Subcutaneous abdominal adipose tissue (tissue), 5 donors: ENCODE measurements at regions not wholly inside any gene's neighbourhood (a gene's known extent, or its start where the extent isn't known, plus 50 kb on each side); places are given as distances from the start of the nearest gene placed in this dataset.

ENCODE experiments used
- H3K27ac ChIP-seq: one replicate; pipeline ENCODE4 v1.7.0; 2013; ENCODE audit warnings: low read depth, mild to moderate bottlenecking, inconsistent platforms, low read length, moderate library complexity
- H3K27me3 ChIP-seq, 5 donors: one replicate each; pipeline ENCODE4 v1.7.0; 2013; ENCODE audit warnings: low read length in 5 of 5, inconsistent platforms in 1 of 5; ENCODE audit not compliant: control insufficient read depth in 5 of 5, insufficient read depth in 4 of 5
- H3K36me3 ChIP-seq, 5 donors: one replicate each; pipeline ENCODE4 v1.7.0; 2013; ENCODE audit warnings: low read length in 5 of 5; ENCODE audit not compliant: control insufficient read depth in 5 of 5, insufficient read depth in 5 of 5
- H3K4me1 ChIP-seq, 5 donors: one replicate each; pipeline ENCODE4 v1.7.0; 2013; ENCODE audit warnings: low read length in 5 of 5, mild to moderate bottlenecking in 3 of 5, moderate library complexity in 1 of 5; ENCODE audit not compliant: control insufficient read depth in 5 of 5, insufficient read depth in 5 of 5
- H3K4me3 ChIP-seq, 5 donors: one replicate each; pipeline ENCODE4 v1.7.0; 2013; ENCODE audit warnings: low read length in 5 of 5, low read depth in 1 of 5
- H3K9ac ChIP-seq, 5 donors: one replicate each; pipeline ENCODE4 v1.7.0; 2013; ENCODE audit warnings: low read length in 5 of 5, mild to moderate bottlenecking in 4 of 5, moderate library complexity in 3 of 5
- H3K9me3 ChIP-seq, 5 donors: one replicate each; pipeline ENCODE4 v1.7.0; 2013; ENCODE audit warnings: low read length in 5 of 5; ENCODE audit not compliant: control insufficient read depth in 5 of 5
- donor health status: healthy.
- donor health status: healthy.
- donor health status: healthy.
- donor health status: healthy.
- donor health status: healthy.

DNA sequence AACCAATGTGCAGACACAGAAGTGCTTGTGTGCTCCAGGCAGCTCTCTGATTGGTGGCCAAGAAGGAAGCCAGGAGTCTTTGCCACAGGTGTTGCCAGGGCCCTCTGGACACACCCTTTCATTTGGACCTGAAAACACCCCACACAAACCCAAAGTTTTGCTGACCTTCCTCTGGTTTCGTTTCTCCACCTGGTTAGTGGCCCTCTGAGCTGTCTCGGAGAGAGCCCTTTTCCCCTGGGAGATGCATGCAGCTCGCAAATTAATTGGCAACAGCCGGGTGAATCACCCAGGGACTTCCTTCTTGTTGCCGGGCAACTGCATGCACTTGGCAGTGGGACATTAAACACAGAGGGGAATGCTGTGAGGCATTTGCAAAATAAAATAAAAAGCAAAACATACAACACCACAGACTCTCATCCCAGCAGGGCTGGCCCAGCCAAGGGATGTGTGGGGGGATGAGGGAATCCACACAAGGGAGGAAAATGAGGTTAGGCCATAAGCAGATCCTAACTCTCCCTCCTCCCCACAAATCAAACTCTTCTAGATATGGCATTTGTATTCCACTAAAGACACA lies 286.6 kb downstream of the SOX9 start:
- peaks cover 0 to 8% (median 0%) of the 10 kb centered on the region in 5 donors for H3K27me3 ChIP-seq
- H3K36me3 ChIP-seq: no peaks in the 10 kb centered on the region
- no peak overlapping the region for H3K9ac ChIP-seq
- peaks cover 0 to 10% (median 3%) of the 10 kb centered on the region in 5 donors for H3K4me1 ChIP-seq
- H3K9me3 ChIP-seq: no peaks in the 10 kb centered on the region
- no peak overlapping the region for H3K27ac ChIP-seq
- no peak overlapping the region for H3K4me3 ChIP-seq

DNA sequence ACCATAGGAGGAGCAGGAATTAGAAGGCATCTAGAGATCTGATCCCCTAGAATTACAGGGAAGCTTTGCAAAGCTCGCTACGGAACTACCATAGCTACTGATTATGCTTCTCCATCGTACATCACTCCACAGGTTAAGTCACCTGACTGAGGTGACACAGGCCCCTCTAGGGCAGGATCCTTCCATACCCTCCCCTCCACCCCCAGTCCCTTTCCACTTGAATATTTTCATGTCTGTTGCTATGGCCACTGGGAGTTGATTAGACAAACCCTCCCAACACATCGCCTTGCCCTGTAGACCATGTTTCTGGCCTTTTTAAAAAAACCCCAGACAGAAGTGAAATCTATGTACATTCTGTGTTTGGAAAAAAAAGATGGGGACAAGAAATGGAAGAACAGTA lies 287.1 kb downstream of the SOX9 start:
- Histone ChIP-seq H3K9me3 (no peaks in the 10 kb centered on the region), H3K36me3 (no peaks in the 10 kb centered on the region), H3K9ac (no peak overlapping the region), H3K4me1 (peaks cover 0 to 14% (median 6%) of the 10 kb centered on the region in 5 donors), H3K4me3 (no peak overlapping the region), H3K27me3 (peaks cover 0 to 8% (median 1%) of the 10 kb centered on the region in 5 donors), H3K27ac (no peak overlapping the region)

DNA sequence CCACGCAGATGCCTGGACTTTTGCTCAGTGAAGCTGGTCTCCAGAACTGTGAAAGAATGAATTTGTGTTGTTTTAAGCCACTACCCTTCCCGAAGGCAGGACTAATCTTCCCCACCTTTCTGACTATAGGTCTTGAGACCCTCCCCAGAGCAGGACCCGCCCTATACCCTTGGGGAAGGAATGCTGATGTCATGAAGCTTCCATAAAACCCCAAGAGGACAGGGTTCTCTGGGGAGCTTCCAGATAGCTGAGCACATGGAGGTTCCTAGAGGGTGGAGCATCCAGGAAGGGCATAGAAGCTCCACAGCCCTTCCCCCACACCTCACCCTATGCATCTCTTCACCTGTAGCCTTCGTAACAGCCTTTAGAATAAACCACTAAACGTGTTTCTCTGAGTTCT lies 287.8 kb downstream of the SOX9 start:
- H3K4me3 ChIP-seq: no peak overlapping the region
- no peak overlapping the region for H3K27ac ChIP-seq
- H3K9ac ChIP-seq: no peak overlapping the region
- H3K9me3 ChIP-seq: no peaks in the 10 kb centered on the region
- no peaks in the 10 kb centered on the region for H3K36me3 ChIP-seq
- H3K27me3 ChIP-seq: peaks cover 0 to 13% (median 6%) of the 10 kb centered on the region in 5 donors
- H3K4me1 ChIP-seq: peaks cover 0 to 14% (median 8%) of the 10 kb centered on the region in 5 donors

DNA sequence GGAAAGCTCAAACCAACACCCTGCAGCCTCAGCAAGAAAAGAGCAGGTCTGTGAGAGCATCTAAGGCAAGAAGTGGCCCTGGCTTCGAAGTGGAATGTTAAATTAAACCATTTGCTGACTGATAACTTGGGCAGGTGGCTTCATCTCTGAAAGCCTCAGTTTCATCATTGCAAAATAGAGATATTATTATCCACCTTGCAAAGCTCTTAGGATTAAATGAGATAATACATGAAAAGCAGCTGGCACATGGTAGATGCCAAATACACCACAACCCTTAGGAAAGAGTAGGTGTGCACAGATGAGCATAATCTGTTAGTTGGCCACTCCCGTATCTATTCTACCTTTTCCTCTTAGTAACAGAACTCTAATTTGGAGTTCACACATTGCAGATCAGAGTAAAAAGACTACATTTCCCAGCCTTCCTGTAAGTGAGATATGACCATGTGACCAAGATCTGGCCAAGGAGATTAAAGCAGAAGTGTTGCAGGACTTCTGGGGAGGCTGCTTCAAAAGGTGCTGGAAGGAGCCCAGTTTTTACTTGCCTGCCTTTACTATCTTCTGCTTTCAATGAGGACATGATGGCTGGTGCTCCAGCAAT lies 288.7 kb downstream of the SOX9 start:
- Histone ChIP-seq H3K9ac (no peak overlapping the region), H3K36me3 (no peaks in the 10 kb centered on the region), H3K27ac (no peak overlapping the region), H3K27me3 (peaks cover 0 to 13% (median 6%) of the 10 kb centered on the region in 5 donors), H3K4me3 (no peak overlapping the region), H3K4me1 (peaks cover 0 to 14% (median 8%) of the 10 kb centered on the region in 5 donors), H3K9me3 (no peaks in the 10 kb centered on the region)

DNA sequence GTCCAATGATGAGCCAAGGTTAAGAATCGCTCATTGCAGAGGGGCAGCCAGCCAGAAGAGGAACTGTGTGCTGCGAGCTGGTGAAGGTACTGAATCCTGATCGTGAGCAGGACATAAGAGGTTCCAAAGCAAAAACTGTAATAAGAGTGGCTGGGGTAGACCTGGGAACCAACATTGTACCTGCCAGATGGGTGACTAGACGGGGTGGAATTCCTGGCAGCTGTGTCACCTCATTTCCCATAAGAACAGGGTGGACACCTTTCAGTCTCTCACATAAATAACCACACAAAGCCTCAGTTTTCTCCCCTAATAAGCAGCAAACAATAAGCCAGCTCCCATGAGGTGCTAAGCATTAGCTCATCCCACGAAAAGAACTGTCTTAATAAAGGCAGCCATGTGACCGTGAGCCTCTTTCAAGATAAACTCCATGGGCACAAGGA lies 290.3 kb downstream of the SOX9 start:
- Histone ChIP-seq H3K4me3 (no peak overlapping the region), H3K9ac (no peak overlapping the region), H3K36me3 (no peaks in the 10 kb centered on the region), H3K4me1 (peaks cover 0 to 14% (median 8%) of the 10 kb centered on the region in 5 donors), H3K27me3 (peaks cover 3 to 23% (median 11%) of the 10 kb centered on the region in 5 donors), H3K9me3 (no peaks in the 10 kb centered on the region), H3K27ac (no peak overlapping the region)

DNA sequence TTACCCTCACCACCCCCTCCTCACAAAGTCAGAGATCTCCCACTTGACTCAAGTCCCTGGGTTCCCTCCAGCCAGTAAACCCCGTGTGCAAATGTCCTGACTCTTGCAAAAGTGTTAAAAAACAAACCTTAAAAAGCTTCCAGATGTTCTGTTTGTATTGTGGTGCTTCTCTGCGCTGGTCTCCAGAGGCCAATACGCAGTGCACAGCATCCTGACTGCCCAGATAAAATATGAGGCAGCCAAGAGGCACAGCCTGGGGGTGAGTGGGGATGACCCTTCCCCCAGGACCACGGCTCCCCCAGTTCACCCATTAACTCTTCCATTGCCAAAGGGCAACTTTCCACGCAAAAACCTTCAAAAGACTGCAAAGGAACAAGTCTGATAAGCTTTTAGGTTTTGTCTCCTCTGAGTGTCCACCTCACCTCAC lies 291.8 kb downstream of the SOX9 start:
- Histone ChIP-seq H3K9me3 (peaks cover 4 to 11% (median 10%) of the 10 kb centered on the region in 5 donors), H3K9ac (no peak overlapping the region), H3K36me3 (no peaks in the 10 kb centered on the region), H3K27ac (no peak overlapping the region), H3K27me3 (peaks cover 3 to 23% (median 11%) of the 10 kb centered on the region in 5 donors), H3K4me3 (no peak overlapping the region), H3K4me1 (peaks cover 0 to 10% (median 3%) of the 10 kb centered on the region in 5 donors)

DNA sequence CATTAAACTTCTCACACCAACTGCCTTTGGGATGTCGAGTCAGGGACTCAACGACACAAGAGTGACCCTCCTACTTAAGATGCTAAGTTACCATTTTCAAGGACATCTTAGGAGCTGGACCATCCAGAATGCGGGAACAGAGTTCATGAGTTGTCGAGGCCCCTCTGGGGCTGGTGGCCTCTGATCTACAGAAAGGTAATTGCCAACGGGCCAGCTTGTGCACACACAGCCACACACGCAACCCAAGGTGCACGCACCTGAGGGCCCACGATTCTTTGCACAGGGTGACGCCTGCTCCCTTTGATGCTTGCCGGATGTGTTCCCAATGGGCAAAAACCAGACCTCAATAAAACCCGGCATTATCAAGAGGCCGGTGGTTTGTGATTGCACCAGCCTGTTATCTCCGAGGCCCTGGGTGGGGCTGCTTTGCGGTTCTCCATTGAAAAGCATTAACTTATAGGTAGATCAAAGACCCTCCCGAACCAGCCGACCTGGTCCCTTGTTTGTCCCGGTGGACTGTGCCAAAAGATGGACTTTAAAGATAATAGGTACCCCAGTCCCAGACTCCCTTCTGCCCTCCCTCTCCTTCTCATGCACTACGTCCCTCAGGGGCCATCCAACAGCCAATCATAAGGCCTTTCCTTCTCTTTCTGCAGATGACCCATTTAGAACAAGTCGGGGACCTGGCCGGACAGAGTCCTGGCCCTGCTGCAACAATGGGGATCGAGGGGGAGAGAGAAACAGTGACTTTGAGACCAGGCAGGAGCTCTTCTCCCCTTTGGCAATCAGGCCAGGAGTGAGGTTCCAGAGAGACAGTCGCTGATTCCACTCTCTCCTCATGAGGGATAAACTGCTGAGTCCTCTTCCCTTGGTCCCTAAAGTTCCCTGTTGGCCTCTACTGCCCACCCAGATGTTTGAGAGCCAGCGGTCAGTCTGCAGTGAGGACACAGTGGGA lies 292.5 kb downstream of the SOX9 start:
- Histone ChIP-seq H3K27ac (no peak overlapping the region), H3K36me3 (no peaks in the 10 kb centered on the region), H3K4me1 (peaks cover 0 to 10% (median 0%) of the 10 kb centered on the region in 5 donors), H3K4me3 (no peak overlapping the region), H3K9me3 (peaks cover 7 to 18% (median 16%) of the 10 kb centered on the region in 5 donors), H3K27me3 (peaks cover 6 to 23% (median 11%) of the 10 kb centered on the region in 5 donors), H3K9ac (no peak overlapping the region)

DNA sequence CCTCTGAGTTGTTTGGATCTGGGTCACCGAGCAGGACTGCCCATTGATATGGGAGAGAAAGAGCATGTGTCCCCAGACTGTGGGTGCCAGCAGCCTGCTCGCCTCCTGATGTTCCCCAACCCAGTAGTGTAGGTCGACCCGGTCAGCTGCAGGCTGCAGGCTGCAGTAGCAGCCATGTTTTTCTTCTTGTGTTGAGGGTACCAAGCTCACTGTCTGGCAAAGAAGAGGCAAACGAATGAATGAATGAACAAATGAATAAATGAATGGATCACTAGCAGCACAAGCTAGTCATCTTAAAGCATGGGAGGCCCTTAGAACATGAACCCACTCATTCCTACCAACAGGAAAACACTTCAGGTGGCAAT lies 293.2 kb downstream of the SOX9 start:
- peaks cover 7 to 24% (median 21%) of the 10 kb centered on the region in 5 donors for H3K9me3 ChIP-seq
- no peak overlapping the region for H3K9ac ChIP-seq
- no peaks in the 10 kb centered on the region for H3K36me3 ChIP-seq
- peaks cover 0 to 10% (median 0%) of the 10 kb centered on the region in 5 donors for H3K4me1 ChIP-seq
- peaks cover 7 to 23% (median 11%) of the 10 kb centered on the region in 5 donors for H3K27me3 ChIP-seq
- no peak overlapping the region for H3K27ac ChIP-seq
- H3K4me3 ChIP-seq: no peak overlapping the region

DNA sequence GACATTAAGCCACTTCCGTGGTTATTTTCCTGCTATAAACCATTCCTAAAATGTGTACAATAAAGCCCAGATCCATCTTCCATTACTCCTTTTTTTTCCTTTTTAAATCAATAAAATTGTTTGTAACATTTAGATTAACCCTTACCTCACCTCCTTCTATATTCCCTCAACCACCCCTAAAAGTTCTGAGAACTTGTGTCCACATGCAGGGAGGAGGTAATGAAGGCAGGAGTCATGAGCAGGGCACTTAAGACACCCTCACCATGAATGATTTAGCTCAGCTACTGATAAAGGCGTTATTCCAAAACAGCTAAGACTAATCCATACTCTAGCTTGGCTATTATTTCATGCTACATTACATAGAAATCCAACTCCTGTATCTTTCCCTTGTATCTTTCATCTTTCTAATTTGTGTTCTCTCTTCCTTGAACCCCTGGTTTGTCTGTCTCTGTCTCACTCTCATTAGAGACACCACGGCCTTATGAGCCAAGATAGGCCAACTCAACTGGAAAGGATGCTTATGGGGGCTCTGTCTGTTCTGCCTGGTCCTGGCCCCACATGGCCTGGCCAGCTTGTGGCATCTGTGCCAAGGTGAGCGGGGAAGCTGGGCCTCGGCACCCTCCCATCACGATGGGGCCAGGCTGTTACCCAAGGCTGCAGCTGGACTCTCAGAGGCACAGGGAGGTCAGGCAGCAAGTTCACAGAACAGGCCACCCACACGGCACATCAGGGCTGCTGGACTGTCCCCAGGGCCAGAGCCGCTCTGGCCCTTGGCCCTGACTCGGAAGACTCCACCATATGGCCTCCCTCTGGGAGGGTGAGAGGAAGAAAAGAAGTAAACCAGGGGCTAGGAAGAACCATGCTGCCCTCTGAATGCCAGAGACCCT lies 294.4 kb downstream of the SOX9 start:
- Histone ChIP-seq H3K4me3 (no peak overlapping the region), H3K27me3 (peaks cover 7 to 23% (median 11%) of the 10 kb centered on the region in 5 donors), H3K9me3 (peaks cover 7 to 24% (median 21%) of the 10 kb centered on the region in 5 donors), H3K4me1 (peaks cover 0 to 10% (median 3%) of the 10 kb centered on the region in 5 donors), H3K36me3 (no peaks in the 10 kb centered on the region), H3K9ac (no peak overlapping the region), H3K27ac (no peak overlapping the region)
